HL-60 (cell line): ENCODE measurements at regions not wholly inside any gene's neighbourhood (a gene's known extent, or its start where the extent isn't known, plus 50 kb on each side); places are given as distances from the start of the nearest gene placed in this dataset.
"Not testable (repeated sequence)": the region's sequence is repeated elsewhere in the genome, so short reads cannot be mapped to it uniquely, and the experiment has no call there.

ENCODE experiments used
- DNase-seq, 2 experiments: peaks; one replicate each; pipeline ENCODE4 v3.0.0-alpha.2; 2010 to 2020; ENCODE audit warnings: low read depth in 1 of 2, low spot score in 1 of 2
- H3K27ac ChIP-seq: fragments of 250-450 bp; sonication (Bioruptor Pico); replicated peaks from 2 replicates; pipeline ENCODE4 v1.5.1; 2020; ENCODE audit warnings: mild to moderate bottlenecking, moderate library complexity
- H3K27me3 ChIP-seq: fragments of 250-450 bp; sonication (Bioruptor Pico); 2 replicates; pipeline ENCODE4 v1.5.1; 2021; ENCODE audit warnings: mild to moderate bottlenecking, moderate library complexity; ENCODE audit not compliant: insufficient read depth, poor library complexity, severe bottlenecking
- H3K4me3 ChIP-seq: replicated peaks from 2 replicates; pipeline ENCODE4 v1.5.1; 2011; ENCODE audit warnings: mild to moderate bottlenecking, control low read depth, low read length; ENCODE audit not compliant: insufficient read depth
- CTCF ChIP-seq: IDR thresholded peaks from one replicate; pipeline ENCODE4 v1.5.1; 2011; ENCODE audit warnings: low read length, control low read depth, inconsistent platforms; ENCODE audit not compliant: insufficient read depth
- GABPA ChIP-seq: IDR thresholded peaks from 2 replicates; pipeline ENCODE4 v1.6.1; 2012; ENCODE audit warnings: low read depth
- POLR2AphosphoS5 ChIP-seq: IDR thresholded peaks from 2 replicates; pipeline ENCODE4 v1.6.1; 2012; ENCODE audit warnings: low read depth
- REST ChIP-seq: IDR thresholded peaks from 2 replicates; pipeline ENCODE4 v1.6.1; 2012; ENCODE audit warnings: low read depth; ENCODE audit not compliant: insufficient replicate concordance
- SPI1 ChIP-seq: IDR thresholded peaks from 2 replicates; pipeline ENCODE4 v1.6.1; 2012; ENCODE audit warnings: low read depth, mild to moderate bottlenecking, borderline replicate concordance

GRCh38 chr5:99179206-99179605 lies 250.4 kb upstream of the CHD1 start:
- H3K4me3 ChIP-seq = no peak overlapping the region
- TF ChIP-seq SPI1 = no peak
- no peak for TF ChIP-seq CTCF
- no peak for TF ChIP-seq GABPA
- no peak for TF ChIP-seq POLR2AphosphoS5
- TF ChIP-seq REST = no peak
- H3K27ac ChIP-seq = no peak overlapping the region
- no peaks in the 10 kb centered on the region for H3K27me3 ChIP-seq
- no peak for DNase-seq

- no peak overlapping the region for H3K27ac ChIP-seq
- no peaks in the 10 kb centered on the region for H3K27me3 ChIP-seq
- H3K4me3 ChIP-seq = no peak overlapping the region
- TF ChIP-seq GABPA (no peak), CTCF (no peak), SPI1 (no peak)
- DNase-seq = no peak
Measured at GRCh38 chr5:99177796-99178195, 249.0 kb upstream of the CHD1 start.

GRCh38 chr5:99176186-99176585 lies 247.4 kb upstream of the CHD1 start:
- TF ChIP-seq POLR2AphosphoS5 (no peak), GABPA (no peak), REST (no peak)
- Histone ChIP-seq H3K4me3 (no peak overlapping the region), H3K27me3 (no peaks in the 10 kb centered on the region), H3K27ac (no peak overlapping the region)
- no peak for DNase-seq

DNA sequence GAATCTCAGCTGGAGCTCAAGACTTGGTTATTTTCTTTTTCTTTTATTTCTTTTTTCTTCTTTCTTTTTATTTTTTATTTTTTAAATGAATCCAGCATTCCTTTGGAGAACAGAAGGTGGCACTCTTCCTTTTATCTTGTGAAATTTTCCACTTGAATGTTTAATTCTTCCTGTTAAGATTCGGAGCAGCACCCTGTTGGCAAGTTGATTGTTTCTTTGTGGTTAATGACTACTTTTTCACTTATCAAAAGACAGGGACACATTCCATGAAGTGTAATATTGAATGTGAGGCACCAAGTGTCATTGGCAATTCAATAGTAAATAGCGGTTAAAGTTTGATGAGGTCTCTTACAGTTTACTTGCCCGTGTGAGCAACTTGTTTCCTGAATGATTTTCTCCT lies 240.5 kb upstream of the CHD1 start:
- TF ChIP-seq SPI1 = no peak
- TF ChIP-seq POLR2AphosphoS5 = no peak
- no peak for TF ChIP-seq CTCF
- TF ChIP-seq GABPA = no peak
- no peak for TF ChIP-seq REST
- Histone ChIP-seq H3K27ac (no peak overlapping the region), H3K27me3 (no peaks in the 10 kb centered on the region), H3K4me3 (no peak overlapping the region)
- DNase-seq = no peak

- DNase-seq, H3K27ac ChIP-seq, H3K27me3 ChIP-seq, H3K4me3 ChIP-seq: not testable (repeated sequence)
Measured at GRCh38 chr5:99161538-99161937, 232.7 kb upstream of the CHD1 start.
